ENCODE measurements at regions not wholly inside any gene's neighbourhood (a gene's known extent, or its start where the extent isn't known, plus 50 kb on each side); places are given as distances from the start of the nearest gene placed in this dataset.

- DNase-seq = no peak
Observed at GRCh38 chr11:120032766-120033390, 105.0 kb downstream of the TRIM29 start.

- no peak for DNase-seq
Observed at GRCh38 chr11:120031612-120032600, 106.0 kb downstream of the TRIM29 start.

GRCh38 chr11:120031156-120031555, 106.8 kb downstream of the TRIM29 start:
- no peak for DNase-seq

- no peak for DNase-seq
Observed at GRCh38 chr11:120030411-120030810, 107.5 kb downstream of the TRIM29 start.

GRCh38 chr11:120029321-120029720, 108.6 kb downstream of the TRIM29 start:
- no peak for DNase-seq

GRCh38 chr11:120028897-120029258, 109.0 kb downstream of the TRIM29 start:
- DNase-seq = no peak

GRCh38 chr11:120028181-120028896, 109.6 kb downstream of the TRIM29 start:
- no peak for DNase-seq

- DNase-seq = no peak
Observed at GRCh38 chr11:120027546-120028180, 110.2 kb downstream of the TRIM29 start.

GRCh38 chr11:120025606-120026335, 112.1 kb downstream of the TRIM29 start:
- no peak for DNase-seq

- no peak for DNase-seq
Observed at GRCh38 chr11:120024586-120024985, 113.3 kb downstream of the TRIM29 start.

- DNase-seq = no peak
Observed at GRCh38 chr11:120024046-120024445, 113.9 kb downstream of the TRIM29 start.

- no peak for DNase-seq
Observed at GRCh38 chr11:120023551-120023950, 114.4 kb downstream of the TRIM29 start.

- no peak for DNase-seq
Observed at GRCh38 chr11:120023120-120023519, 114.8 kb downstream of the TRIM29 start.

- no peak for DNase-seq
Observed at GRCh38 chr11:120022617-120023016, 115.3 kb downstream of the TRIM29 start.

- no peak for DNase-seq
Observed at GRCh38 chr11:120021978-120022377, 115.9 kb downstream of the TRIM29 start.

GRCh38 chr11:120021391-120021953, 116.4 kb downstream of the TRIM29 start:
- DNase-seq = no peak

GRCh38 chr11:120020981-120021380, 116.9 kb downstream of the TRIM29 start:
- no peak for DNase-seq

- no peak for DNase-seq
Observed at GRCh38 chr11:120020486-120020885, 117.4 kb downstream of the TRIM29 start.

GRCh38 chr11:120019191-120019590, 118.7 kb downstream of the TRIM29 start:
- no peak for DNase-seq

GRCh38 chr11:120017582-120018150, 120.2 kb downstream of the TRIM29 start:
- no peak for DNase-seq

Measured in fibroblast of skin of scalp (primary cell).